ENCODE measurements at regions not wholly inside any gene's neighbourhood (a gene's known extent, or its start where the extent isn't known, plus 50 kb on each side); places are given as distances from the start of the nearest gene placed in this dataset.

DNA sequence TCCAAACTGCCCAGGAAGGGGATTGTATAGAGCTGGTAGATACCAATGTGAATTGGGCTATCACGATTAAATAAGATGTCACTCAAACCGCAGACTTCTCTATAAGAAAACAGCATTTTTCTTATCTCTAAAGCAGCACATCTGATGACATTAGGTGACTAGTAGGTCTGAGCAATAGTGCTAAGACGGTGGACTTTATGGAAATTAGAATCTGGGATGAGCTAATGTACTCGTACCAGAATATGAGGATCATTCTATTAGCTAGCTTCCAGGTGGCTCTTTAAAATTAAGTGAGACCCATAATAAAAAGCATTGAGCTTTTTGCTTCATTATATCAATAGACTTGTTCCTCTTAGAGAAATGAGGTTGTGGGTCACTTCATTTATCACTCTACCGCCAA is 130.0 kb upstream of the MC4R start:
- no peak overlapping the region for H3K27ac ChIP-seq
- no peak for DNase-seq
- no peak overlapping the region for H3K4me3 ChIP-seq
- H3K27me3 ChIP-seq, result no peaks in the 10 kb centered on the region
- H3K36me3 ChIP-seq, result no peaks in the 10 kb centered on the region
- no peaks in the 10 kb centered on the region for H3K9me3 ChIP-seq
- no peak for TF ChIP-seq POLR2A (IDR thresholded peaks at IDR 0.05)
- TF ChIP-seq, protein P1, sequence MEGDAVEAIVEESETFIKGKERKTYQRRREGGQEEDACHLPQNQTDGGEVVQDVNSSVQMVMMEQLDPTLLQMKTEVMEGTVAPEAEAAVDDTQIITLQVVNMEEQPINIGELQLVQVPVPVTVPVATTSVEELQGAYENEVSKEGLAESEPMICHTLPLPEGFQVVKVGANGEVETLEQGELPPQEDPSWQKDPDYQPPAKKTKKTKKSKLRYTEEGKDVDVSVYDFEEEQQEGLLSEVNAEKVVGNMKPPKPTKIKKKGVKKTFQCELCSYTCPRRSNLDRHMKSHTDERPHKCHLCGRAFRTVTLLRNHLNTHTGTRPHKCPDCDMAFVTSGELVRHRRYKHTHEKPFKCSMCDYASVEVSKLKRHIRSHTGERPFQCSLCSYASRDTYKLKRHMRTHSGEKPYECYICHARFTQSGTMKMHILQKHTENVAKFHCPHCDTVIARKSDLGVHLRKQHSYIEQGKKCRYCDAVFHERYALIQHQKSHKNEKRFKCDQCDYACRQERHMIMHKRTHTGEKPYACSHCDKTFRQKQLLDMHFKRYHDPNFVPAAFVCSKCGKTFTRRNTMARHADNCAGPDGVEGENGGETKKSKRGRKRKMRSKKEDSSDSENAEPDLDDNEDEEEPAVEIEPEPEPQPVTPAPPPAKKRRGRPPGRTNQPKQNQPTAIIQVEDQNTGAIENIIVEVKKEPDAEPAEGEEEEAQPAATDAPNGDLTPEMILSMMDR (IDR thresholded peaks at IDR 0.05), result no peak
- no peaks in the 10 kb centered on the region for H3K4me1 ChIP-seq

DNA sequence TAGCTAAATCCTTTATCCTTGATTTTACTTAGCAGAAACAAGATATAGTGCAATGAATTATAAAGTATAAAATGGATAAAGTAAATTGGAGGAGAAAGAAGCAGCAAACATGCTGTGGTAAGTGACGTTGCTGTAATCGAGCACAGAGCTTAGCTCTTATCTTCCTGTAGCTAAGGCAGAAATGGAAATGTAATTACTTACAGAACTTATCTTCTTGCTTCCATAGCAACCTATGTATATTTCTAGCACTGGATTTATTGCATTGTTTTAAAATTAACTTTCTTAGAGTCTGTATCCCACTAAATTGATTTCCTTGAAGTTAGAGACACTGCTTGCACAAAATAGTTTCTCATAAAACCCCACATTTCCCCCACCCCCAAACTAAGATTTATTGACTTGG is 130.6 kb upstream of the MC4R start:
- H3K4me3 ChIP-seq, result no peak overlapping the region
- no peaks in the 10 kb centered on the region for H3K27me3 ChIP-seq
- no peak for DNase-seq
- H3K27ac ChIP-seq, result no peak overlapping the region
- no peaks in the 10 kb centered on the region for H3K9me3 ChIP-seq
- no peaks in the 10 kb centered on the region for H3K4me1 ChIP-seq
- TF ChIP-seq, protein P1 (IDR thresholded peaks at IDR 0.05), result no peak
- no peak for TF ChIP-seq POLR2A (IDR thresholded peaks at IDR 0.05)
- no peaks in the 10 kb centered on the region for H3K36me3 ChIP-seq

DNA sequence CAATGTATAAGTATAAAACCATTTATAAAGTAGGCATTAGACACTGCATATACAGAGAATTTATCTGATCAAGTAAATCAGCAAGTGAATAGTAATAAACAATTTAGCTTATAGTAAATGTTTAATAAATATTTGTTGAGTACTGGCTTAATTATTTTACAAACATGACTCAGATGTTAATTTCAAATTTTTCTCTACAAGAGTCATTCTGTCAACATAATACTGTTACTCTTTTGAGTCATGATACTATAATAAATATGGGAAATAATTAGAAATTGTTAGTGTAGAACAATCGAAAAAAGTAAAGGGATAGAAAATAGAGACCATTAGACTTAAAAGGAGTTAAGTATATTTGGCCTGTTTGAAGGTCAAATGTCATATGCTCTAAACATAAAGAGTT is 133.6 kb upstream of the MC4R start:
- DNase-seq, result no peak
- Histone ChIP-seq H3K4me3 (no peak overlapping the region), H3K27ac (no peak overlapping the region), H3K27me3 (no peaks in the 10 kb centered on the region), H3K4me1 (no peaks in the 10 kb centered on the region), H3K9me3 (no peaks in the 10 kb centered on the region), H3K36me3 (no peaks in the 10 kb centered on the region)
- TF ChIP-seq, protein P1 (IDR thresholded peaks at IDR 0.05), result no peak
- TF ChIP-seq POLR2A (IDR thresholded peaks at IDR 0.05), result no peak

DNA sequence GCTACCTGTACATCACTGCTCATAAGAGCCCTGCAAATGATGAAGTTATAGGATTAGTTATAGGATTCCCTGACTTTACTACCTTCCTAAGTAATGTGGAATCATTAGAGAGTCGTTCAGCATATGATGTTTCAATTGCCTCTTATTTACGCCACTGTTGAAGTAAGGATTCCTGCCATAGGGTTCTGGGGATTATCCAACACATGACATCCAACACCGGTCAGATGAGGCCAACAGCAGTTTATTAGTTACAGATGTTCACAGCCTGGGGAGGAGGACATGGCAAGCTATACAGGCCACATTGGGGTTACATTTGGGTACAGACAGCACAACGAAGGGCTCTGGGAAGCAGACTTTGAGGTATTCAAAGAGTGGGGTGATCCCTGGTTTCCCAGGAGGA is 134.1 kb upstream of the MC4R start:
- H3K4me3 ChIP-seq, result no peak overlapping the region
- H3K27ac ChIP-seq, result no peak overlapping the region
- no peaks in the 10 kb centered on the region for H3K9me3 ChIP-seq
- H3K36me3 ChIP-seq, result no peaks in the 10 kb centered on the region
- no peak for DNase-seq
- no peaks in the 10 kb centered on the region for H3K27me3 ChIP-seq
- H3K4me1 ChIP-seq, result no peaks in the 10 kb centered on the region
- TF ChIP-seq, protein P1 (IDR thresholded peaks at IDR 0.05), result no peak
- TF ChIP-seq POLR2A (IDR thresholded peaks at IDR 0.05), result no peak

DNA sequence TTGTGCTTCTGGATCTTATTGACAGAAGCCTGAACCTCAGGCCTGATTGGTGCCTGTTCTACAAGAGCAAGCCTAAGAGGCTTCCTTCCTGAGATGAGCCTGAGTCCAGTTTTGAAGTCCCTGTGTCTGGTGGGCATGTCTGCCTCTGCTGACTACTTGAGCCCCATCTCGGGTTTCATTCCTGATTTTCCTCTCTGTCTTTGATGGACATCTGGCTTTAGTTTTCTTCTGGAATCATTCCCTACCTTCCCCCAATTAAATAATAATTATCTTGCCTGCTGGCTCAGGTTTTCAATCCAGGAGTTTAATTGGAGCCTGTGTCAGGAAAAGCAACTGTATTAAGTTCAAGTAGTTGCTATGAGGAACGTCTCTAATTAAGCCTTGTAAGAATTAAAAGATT is 135.5 kb upstream of the MC4R start:
- no peak for TF ChIP-seq POLR2A (IDR thresholded peaks at IDR 0.05)
- TF ChIP-seq, protein P1 (IDR thresholded peaks at IDR 0.05), result no peak
- no peak for DNase-seq
- no peak overlapping the region for H3K27ac ChIP-seq
- H3K4me1 ChIP-seq, result no peaks in the 10 kb centered on the region
- no peaks in the 10 kb centered on the region for H3K27me3 ChIP-seq
- no peaks in the 10 kb centered on the region for H3K36me3 ChIP-seq
- H3K9me3 ChIP-seq, result no peaks in the 10 kb centered on the region
- no peak overlapping the region for H3K4me3 ChIP-seq

DNA sequence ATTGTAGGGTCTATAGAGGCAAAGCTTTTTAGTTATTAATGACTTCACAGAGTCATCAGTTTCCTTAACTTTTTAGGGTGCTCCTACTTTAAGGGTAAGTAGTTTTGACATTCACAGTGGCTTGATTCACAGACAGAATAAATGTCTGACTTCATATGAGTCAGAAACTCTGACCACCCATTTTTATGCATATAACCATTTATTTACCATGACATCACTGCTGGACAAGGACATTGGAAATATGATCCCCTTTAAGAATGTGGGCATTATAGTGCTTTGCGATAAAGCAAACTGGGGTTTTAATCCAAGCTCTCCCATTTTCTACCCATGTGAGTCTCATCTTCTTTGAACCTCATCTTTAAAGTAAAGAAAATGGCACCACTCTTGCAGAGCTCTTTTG is 162.0 kb upstream of the MC4R start:
- TF ChIP-seq POLR2A (IDR thresholded peaks at IDR 0.05), result no peak
- TF ChIP-seq, protein P1 (IDR thresholded peaks at IDR 0.05), result no peak
- no peak for DNase-seq
- H3K36me3 ChIP-seq, result no peaks in the 10 kb centered on the region

More for the DNA sequence above, 162.0 kb upstream of the MC4R start:
- no peak overlapping the region for H3K27ac ChIP-seq
- no peaks in the 10 kb centered on the region for H3K9me3 ChIP-seq
- no peaks in the 10 kb centered on the region for H3K4me1 ChIP-seq
- no peaks in the 10 kb centered on the region for H3K27me3 ChIP-seq
- no peak overlapping the region for H3K4me3 ChIP-seq

All from Peyer's patch (tissue), 4 donors.